ENCODE measurements at regions not wholly inside any gene's neighbourhood (a gene's known extent, or its start where the extent isn't known, plus 50 kb on each side); places are given as distances from the start of the nearest gene placed in this dataset.

- TF ChIP-seq, protein P1, sequence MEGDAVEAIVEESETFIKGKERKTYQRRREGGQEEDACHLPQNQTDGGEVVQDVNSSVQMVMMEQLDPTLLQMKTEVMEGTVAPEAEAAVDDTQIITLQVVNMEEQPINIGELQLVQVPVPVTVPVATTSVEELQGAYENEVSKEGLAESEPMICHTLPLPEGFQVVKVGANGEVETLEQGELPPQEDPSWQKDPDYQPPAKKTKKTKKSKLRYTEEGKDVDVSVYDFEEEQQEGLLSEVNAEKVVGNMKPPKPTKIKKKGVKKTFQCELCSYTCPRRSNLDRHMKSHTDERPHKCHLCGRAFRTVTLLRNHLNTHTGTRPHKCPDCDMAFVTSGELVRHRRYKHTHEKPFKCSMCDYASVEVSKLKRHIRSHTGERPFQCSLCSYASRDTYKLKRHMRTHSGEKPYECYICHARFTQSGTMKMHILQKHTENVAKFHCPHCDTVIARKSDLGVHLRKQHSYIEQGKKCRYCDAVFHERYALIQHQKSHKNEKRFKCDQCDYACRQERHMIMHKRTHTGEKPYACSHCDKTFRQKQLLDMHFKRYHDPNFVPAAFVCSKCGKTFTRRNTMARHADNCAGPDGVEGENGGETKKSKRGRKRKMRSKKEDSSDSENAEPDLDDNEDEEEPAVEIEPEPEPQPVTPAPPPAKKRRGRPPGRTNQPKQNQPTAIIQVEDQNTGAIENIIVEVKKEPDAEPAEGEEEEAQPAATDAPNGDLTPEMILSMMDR (IDR thresholded peaks at IDR 0.05; ENCODE audit: low read depth, low read length): no peak
- TF ChIP-seq POLR2A (IDR thresholded peaks at IDR 0.05; ENCODE audit: extremely low read depth, insufficient read length): no peak
- TF ChIP-seq MAX (IDR thresholded peaks at IDR 0.05; ENCODE audit: low read depth, low read length): no peak
Observed at GRCh38 chr13:40213779-40214178, 452.7 kb downstream of the FOXO1 start.

Data from NB4 (cell line).